ENCODE measurements at regions not wholly inside any gene's neighbourhood (a gene's known extent, or its start where the extent isn't known, plus 50 kb on each side); places are given as distances from the start of the nearest gene placed in this dataset.
A peak's percentile ranks its signal among the peaks of the same experiment; 100 is the strongest.

DNA sequence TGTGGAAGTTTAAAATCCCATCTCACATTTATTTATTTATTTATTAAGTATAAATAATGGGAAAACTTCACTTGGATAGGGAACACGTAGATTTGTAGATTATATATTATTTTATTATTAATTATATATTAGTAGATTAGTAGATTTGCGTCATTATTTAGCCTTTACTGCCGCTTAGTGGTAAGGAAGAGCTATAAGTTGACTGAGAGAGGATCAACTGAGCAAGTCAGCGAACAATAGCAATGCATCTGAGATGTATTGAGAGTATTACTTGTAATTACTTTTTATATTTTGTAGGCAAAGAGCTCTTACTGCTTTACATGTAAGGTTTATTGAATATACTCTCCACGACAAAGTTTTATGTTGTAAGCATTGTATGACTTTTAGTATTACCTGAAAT lies 244.5 kb upstream of the ANKRD30A start:
- TF ChIP-seq, protein P1, sequence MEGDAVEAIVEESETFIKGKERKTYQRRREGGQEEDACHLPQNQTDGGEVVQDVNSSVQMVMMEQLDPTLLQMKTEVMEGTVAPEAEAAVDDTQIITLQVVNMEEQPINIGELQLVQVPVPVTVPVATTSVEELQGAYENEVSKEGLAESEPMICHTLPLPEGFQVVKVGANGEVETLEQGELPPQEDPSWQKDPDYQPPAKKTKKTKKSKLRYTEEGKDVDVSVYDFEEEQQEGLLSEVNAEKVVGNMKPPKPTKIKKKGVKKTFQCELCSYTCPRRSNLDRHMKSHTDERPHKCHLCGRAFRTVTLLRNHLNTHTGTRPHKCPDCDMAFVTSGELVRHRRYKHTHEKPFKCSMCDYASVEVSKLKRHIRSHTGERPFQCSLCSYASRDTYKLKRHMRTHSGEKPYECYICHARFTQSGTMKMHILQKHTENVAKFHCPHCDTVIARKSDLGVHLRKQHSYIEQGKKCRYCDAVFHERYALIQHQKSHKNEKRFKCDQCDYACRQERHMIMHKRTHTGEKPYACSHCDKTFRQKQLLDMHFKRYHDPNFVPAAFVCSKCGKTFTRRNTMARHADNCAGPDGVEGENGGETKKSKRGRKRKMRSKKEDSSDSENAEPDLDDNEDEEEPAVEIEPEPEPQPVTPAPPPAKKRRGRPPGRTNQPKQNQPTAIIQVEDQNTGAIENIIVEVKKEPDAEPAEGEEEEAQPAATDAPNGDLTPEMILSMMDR (IDR thresholded peaks at IDR 0.05; ENCODE audit: extremely low read depth in 1 of 2, insufficient read depth in 1 of 2, low read depth in 1 of 2, low read length in 2 of 2), result peak; percentile 14 to 48
- TF ChIP-seq POLR2AphosphoS5 (IDR thresholded peaks at IDR 0.05; ENCODE audit: insufficient read depth, low read depth, low read length) (no peak), POLR2A (IDR thresholded peaks at IDR 0.05; ENCODE audit: low read depth, low read length) (no peak), EZH2 (IDR thresholded peaks at IDR 0.05; ENCODE audit: borderline replicate concordance, low read depth, low read length, severe bottlenecking) (no peak), MYC (IDR thresholded peaks at IDR 0.05; ENCODE audit: low read depth, low read length) (no peak), JUN (IDR thresholded peaks at IDR 0.05; ENCODE audit: borderline replicate concordance, insufficient read depth, insufficient read length, low read depth) (no peak), FOS (IDR thresholded peaks at IDR 0.05; ENCODE audit: borderline replicate concordance, insufficient read depth, low read length) (no peak)
- TF ChIP-seq, protein P2, sequence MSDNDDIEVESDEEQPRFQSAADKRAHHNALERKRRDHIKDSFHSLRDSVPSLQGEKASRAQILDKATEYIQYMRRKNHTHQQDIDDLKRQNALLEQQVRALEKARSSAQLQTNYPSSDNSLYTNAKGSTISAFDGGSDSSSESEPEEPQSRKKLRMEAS (IDR thresholded peaks at IDR 0.05; ENCODE audit: insufficient read depth, insufficient read length), result no peak

Measured in endothelial cell of umbilical vein (primary cell).